Neural crest cell (in vitro differentiated cells): ENCODE measurements at regions not wholly inside any gene's neighbourhood (a gene's known extent, or its start where the extent isn't known, plus 50 kb on each side); places are given as distances from the start of the nearest gene placed in this dataset.
A peak's percentile ranks its signal among the peaks of the same experiment; 100 is the strongest.

ENCODE experiments used
- DNase-seq: peaks from one replicate; pipeline ENCODE4 v3.0.0; 2021; ENCODE audit warnings: low read depth, mixed read lengths, low spot score
- H3K27ac Mint-ChIP-seq: one replicate; pipeline ENCODE4 v1.8.0; 2021; ENCODE audit warnings: mild to moderate bottlenecking, mixed read lengths; ENCODE audit not compliant: unreplicated experiment
- H3K27me3 Mint-ChIP-seq: 2 replicates; pipeline ENCODE4 v1.8.0; 2021; ENCODE audit warnings: low read depth, mild to moderate bottlenecking, mixed read lengths
- H3K36me3 Mint-ChIP-seq: 2 replicates; pipeline ENCODE4 v1.8.0; 2021; ENCODE audit warnings: low read depth, mild to moderate bottlenecking, mixed read lengths
- H3K4me1 Mint-ChIP-seq: 2 replicates; pipeline ENCODE4 v1.8.0; 2021; ENCODE audit warnings: mixed read lengths
- H3K4me3 Mint-ChIP-seq: one replicate; pipeline ENCODE4 v1.8.0; 2021; ENCODE audit warnings: mild to moderate bottlenecking, mixed read lengths
- H3K9me3 Mint-ChIP-seq: 2 replicates; pipeline ENCODE4 v1.8.0; 2021; ENCODE audit warnings: mixed read lengths
- TF ChIP-seq, protein P1 (sequence below): fragments of 200-600 bp; sonication (generic); conservative IDR thresholded peaks from 2 replicates; pipeline ENCODE4 v1.5.0; 2021; ENCODE audit warnings: antibody characterized with exemption, mild to moderate bottlenecking

DNA sequence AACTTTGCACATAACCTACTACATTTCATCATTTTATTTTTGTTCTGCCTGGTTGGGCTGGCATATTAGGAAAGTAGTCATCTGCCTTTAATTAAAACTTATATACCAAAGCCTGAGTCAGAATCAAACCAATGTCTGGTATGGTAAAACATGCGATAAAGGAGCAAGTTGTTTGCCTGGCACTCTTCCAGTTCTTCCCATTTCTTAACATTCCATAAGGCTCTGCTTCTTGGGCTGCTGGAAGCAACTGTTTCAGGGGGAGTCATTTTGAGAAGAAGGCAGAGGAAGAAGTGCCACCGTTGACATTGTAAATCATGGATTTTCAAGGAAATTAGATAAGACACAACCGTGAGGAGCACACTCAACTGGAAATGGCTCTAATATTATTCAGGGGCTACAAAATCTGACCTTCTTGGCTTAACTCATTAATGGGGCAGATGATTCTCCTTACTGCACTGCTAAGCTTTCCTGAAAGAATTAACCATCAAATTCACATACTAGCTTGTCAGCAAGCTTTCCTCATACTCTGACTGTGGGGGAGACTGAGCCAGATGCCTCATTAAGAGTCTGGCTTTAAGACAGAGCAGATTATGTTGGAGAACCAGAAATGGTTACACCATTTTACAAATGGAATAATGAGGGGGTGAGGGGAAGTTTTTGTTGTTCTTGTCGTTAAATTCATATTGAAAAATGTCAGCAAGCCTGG lies 391.0 kb downstream of the TMEM232 start:
- H3K4me1 Mint-ChIP-seq: no peaks in the 10 kb centered on the region
- no peak overlapping the region for H3K27ac Mint-ChIP-seq
- TF ChIP-seq, protein P1, sequence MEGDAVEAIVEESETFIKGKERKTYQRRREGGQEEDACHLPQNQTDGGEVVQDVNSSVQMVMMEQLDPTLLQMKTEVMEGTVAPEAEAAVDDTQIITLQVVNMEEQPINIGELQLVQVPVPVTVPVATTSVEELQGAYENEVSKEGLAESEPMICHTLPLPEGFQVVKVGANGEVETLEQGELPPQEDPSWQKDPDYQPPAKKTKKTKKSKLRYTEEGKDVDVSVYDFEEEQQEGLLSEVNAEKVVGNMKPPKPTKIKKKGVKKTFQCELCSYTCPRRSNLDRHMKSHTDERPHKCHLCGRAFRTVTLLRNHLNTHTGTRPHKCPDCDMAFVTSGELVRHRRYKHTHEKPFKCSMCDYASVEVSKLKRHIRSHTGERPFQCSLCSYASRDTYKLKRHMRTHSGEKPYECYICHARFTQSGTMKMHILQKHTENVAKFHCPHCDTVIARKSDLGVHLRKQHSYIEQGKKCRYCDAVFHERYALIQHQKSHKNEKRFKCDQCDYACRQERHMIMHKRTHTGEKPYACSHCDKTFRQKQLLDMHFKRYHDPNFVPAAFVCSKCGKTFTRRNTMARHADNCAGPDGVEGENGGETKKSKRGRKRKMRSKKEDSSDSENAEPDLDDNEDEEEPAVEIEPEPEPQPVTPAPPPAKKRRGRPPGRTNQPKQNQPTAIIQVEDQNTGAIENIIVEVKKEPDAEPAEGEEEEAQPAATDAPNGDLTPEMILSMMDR: no peak
- no peak for DNase-seq
- H3K36me3 Mint-ChIP-seq: no peaks in the 10 kb centered on the region
- H3K9me3 Mint-ChIP-seq: no peaks in the 10 kb centered on the region
- H3K4me3 Mint-ChIP-seq: no peak overlapping the region
- no peaks in the 10 kb centered on the region for H3K27me3 Mint-ChIP-seq

DNA sequence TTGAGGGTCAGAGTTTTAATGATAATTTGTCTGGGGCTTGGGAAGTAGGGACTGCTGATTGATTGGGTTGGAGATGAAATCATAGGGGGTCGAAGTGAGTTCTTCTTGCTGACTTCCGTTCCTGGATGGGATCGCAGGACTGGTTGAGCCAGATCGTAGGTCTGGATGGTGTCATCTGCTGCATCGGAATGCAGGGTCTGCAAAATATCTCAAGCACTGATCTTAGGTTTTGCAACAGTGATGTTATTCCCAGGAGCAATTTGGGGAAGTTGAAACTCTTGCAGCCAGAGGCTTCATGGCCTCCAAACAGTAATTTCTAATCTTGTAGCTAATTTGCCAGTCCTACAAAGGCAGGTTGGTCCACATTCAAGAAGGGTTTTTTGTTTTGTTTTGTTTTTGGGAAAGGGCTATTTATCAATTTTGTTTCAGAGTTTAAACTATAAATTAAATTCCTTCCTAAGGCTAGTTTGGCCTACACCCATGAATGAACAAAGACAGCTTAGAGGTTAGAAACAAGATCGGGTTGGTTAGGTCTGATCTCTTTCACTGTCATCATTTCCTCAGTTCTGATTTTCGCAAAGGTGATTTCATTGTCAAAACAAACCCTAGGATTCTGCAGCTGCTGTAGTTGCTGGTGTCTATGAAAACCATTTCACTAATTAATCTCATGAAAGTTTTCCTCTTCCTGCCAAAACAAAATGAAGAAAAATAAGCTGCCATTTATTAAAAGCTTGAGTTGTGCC lies 388.0 kb downstream of the TMEM232 start:
- TF ChIP-seq, protein P1: no peak
- DNase-seq: no peak
- peaks cover 5% of the 10 kb centered on the region for H3K4me1 Mint-ChIP-seq
- no peaks in the 10 kb centered on the region for H3K36me3 Mint-ChIP-seq
- H3K9me3 Mint-ChIP-seq: no peaks in the 10 kb centered on the region
- H3K4me3 Mint-ChIP-seq: no peak overlapping the region
- no peak overlapping the region for H3K27ac Mint-ChIP-seq
- no peaks in the 10 kb centered on the region for H3K27me3 Mint-ChIP-seq

DNA sequence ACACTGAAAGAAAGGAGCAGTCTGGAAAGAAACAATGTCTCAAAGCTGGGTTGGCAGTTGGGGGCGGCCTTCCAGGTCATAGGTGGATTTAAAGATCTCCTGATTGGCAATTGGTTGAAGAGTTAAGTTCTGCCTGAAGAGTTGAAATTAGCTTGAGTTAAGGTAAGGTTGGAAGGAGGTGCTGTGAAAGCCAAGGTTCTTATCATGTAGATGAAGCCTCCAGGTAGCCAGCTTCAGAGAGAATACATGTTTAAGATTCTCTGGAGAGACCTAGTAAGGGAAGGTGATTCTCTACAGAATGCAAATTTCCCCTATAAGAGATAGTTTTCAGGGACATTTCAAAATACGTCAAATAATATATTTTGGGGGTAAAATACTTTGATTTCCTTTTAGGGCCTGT lies 387.1 kb downstream of the TMEM232 start:
- Mint-ChIP-seq H3K4me1 (peaks cover 5% of the 10 kb centered on the region), H3K4me3 (no peak overlapping the region), H3K27ac (no peak overlapping the region), H3K9me3 (no peaks in the 10 kb centered on the region), H3K27me3 (no peaks in the 10 kb centered on the region), H3K36me3 (no peaks in the 10 kb centered on the region)
- TF ChIP-seq, protein P1: no peak
- DNase-seq: no peak

DNA sequence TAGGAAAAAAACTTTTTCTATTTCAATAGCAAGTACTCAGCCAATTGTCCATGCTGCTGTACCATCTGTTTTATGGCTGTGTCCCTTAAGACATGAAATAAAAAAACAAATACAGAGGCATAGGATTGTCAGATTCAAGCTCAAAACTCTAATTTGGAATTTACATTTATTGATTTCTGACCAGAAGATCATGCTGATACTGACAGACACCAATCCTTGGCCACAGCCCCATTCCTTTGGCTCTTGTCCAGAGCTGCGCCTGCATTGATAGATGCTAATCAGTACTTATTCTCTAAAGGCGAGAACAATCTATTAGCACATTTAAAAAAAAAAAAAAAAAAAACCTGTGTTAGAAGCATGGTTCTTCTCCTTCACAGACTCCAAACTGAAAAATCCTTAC lies 384.6 kb downstream of the TMEM232 start:
- H3K4me3 Mint-ChIP-seq: no peak overlapping the region
- no peaks in the 10 kb centered on the region for H3K27me3 Mint-ChIP-seq
- no peaks in the 10 kb centered on the region for H3K36me3 Mint-ChIP-seq
- no peaks in the 10 kb centered on the region for H3K9me3 Mint-ChIP-seq
- DNase-seq: no peak
- no peak overlapping the region for H3K27ac Mint-ChIP-seq
- TF ChIP-seq, protein P1: no peak
- peaks cover 5% of the 10 kb centered on the region for H3K4me1 Mint-ChIP-seq

DNA sequence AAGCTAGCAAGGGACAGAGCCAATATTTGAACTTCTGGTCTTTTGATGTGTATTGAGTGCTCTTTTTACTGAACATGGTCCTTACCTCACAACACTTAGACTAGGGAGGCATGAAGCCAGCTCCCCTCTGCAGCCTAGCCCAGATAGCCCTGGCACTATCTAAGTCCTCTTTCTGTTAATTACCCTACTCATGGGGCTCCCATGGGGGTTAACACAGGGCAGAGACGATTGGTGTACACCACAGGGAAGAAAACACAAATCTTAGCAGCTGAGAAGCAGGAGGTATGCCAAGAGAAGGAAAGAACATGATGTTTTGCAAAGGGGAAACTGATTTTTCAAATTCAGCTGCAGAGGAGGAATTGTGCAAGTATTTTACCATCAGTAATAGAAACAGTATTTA lies 383.8 kb downstream of the TMEM232 start:
- TF ChIP-seq, protein P1: no peak
- H3K4me1 Mint-ChIP-seq: peaks cover 5% of the 10 kb centered on the region
- no peaks in the 10 kb centered on the region for H3K36me3 Mint-ChIP-seq
- no peaks in the 10 kb centered on the region for H3K9me3 Mint-ChIP-seq
- DNase-seq: no peak
- H3K27ac Mint-ChIP-seq: peak overlapping the region; percentile 1
- no peaks in the 10 kb centered on the region for H3K27me3 Mint-ChIP-seq
- H3K4me3 Mint-ChIP-seq: no peak overlapping the region
